ENCODE measurements at regions not wholly inside any gene's neighbourhood (a gene's known extent, or its start where the extent isn't known, plus 50 kb on each side); places are given as distances from the start of the nearest gene placed in this dataset.

- TF ChIP-seq RXRA (IDR thresholded peaks at IDR 0.05): no peak
These were observed 183.8 kb upstream of the KCNK2 start (continued) for GRCh38 chr1:214898718-214899117.

GRCh38 chr1:214899908-214900460, 182.6 kb upstream of the KCNK2 start:
- no peaks in the 10 kb centered on the region for H3K27me3 ChIP-seq (ENCODE audit: control insufficient read depth in 4 of 4, insufficient read depth in 4 of 4, low read length in 3 of 4)
- no peak for DNase-seq (ENCODE audit: low spot score)
- no peak overlapping the region for H3K4me3 ChIP-seq (ENCODE audit: low read depth in 1 of 3, low read length in 3 of 3)
- no peaks in the 10 kb centered on the region for H3K4me1 ChIP-seq (ENCODE audit: control insufficient read depth in 4 of 4, insufficient read depth in 4 of 4, low read length in 3 of 4)
- H3K9ac ChIP-seq (ENCODE audit: low read depth in 1 of 2, low read length in 2 of 2): no peak overlapping the region
- no peaks in the 10 kb centered on the region for H3K36me3 ChIP-seq (ENCODE audit: control insufficient read depth in 4 of 4, insufficient read depth in 3 of 4, low read depth in 1 of 4, low read length in 3 of 4)
- no peak overlapping the region for H3K27ac ChIP-seq (ENCODE audit: low read depth in 1 of 2, low read length in 2 of 2)
- H3K9me3 ChIP-seq (ENCODE audit: control insufficient read depth in 4 of 4, low read length in 3 of 4): peaks cover 0 to 3% (median 0%) of the 10 kb centered on the region in 4 donors
- no peak for TF ChIP-seq TAF1 (conservative IDR thresholded peaks at IDR 0.05)
- no peak for TF ChIP-seq EGR1 (IDR thresholded peaks at IDR 0.05; ENCODE audit: low read depth in 2 of 2)
- TF ChIP-seq SP1 (IDR thresholded peaks at IDR 0.05): no peak
- no peak for TF ChIP-seq HNF4A (conservative IDR thresholded peaks at IDR 0.05)
- no peak for TF ChIP-seq RXRA (IDR thresholded peaks at IDR 0.05)
- no peak for TF ChIP-seq RAD21 (IDR thresholded peaks at IDR 0.05)
- TF ChIP-seq ZBTB33 (IDR thresholded peaks at IDR 0.05): no peak

- WGBS: 58% methylated on average over 4 of the region's 4 CpGs
- Histone ChIP-seq H3K4me1 (ENCODE audit: control insufficient read depth in 4 of 4, insufficient read depth in 4 of 4, low read length in 3 of 4) (no peaks in the 10 kb centered on the region), H3K36me3 (ENCODE audit: control insufficient read depth in 4 of 4, insufficient read depth in 3 of 4, low read depth in 1 of 4, low read length in 3 of 4) (no peaks in the 10 kb centered on the region), H3K9ac (ENCODE audit: low read depth in 1 of 2, low read length in 2 of 2) (no peak overlapping the region), H3K27me3 (ENCODE audit: control insufficient read depth in 4 of 4, insufficient read depth in 4 of 4, low read length in 3 of 4) (no peaks in the 10 kb centered on the region), H3K4me3 (ENCODE audit: low read depth in 1 of 3, low read length in 3 of 3) (no peak overlapping the region), H3K9me3 (ENCODE audit: control insufficient read depth in 4 of 4, low read length in 3 of 4) (peaks cover 0 to 3% (median 0%) of the 10 kb centered on the region in 4 donors), H3K27ac (ENCODE audit: low read depth in 1 of 2, low read length in 2 of 2) (no peak overlapping the region)
- TF ChIP-seq NR2F2 (IDR thresholded peaks at IDR 0.05) (no peak), RAD21 (IDR thresholded peaks at IDR 0.05) (no peak), HNF4G (IDR thresholded peaks at IDR 0.05) (no peak), JUND (IDR thresholded peaks at IDR 0.05) (no peak), HNF4A (conservative IDR thresholded peaks at IDR 0.05) (no peak), TAF1 (conservative IDR thresholded peaks at IDR 0.05) (no peak), ZBTB33 (IDR thresholded peaks at IDR 0.05) (no peak), YY1 (IDR thresholded peaks at IDR 0.05) (no peak), ATF3 (IDR thresholded peaks at IDR 0.05) (no peak)
- TF ChIP-seq, protein P1, sequence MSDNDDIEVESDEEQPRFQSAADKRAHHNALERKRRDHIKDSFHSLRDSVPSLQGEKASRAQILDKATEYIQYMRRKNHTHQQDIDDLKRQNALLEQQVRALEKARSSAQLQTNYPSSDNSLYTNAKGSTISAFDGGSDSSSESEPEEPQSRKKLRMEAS (IDR thresholded peaks at IDR 0.05): no peak
- TF ChIP-seq, protein P2, sequence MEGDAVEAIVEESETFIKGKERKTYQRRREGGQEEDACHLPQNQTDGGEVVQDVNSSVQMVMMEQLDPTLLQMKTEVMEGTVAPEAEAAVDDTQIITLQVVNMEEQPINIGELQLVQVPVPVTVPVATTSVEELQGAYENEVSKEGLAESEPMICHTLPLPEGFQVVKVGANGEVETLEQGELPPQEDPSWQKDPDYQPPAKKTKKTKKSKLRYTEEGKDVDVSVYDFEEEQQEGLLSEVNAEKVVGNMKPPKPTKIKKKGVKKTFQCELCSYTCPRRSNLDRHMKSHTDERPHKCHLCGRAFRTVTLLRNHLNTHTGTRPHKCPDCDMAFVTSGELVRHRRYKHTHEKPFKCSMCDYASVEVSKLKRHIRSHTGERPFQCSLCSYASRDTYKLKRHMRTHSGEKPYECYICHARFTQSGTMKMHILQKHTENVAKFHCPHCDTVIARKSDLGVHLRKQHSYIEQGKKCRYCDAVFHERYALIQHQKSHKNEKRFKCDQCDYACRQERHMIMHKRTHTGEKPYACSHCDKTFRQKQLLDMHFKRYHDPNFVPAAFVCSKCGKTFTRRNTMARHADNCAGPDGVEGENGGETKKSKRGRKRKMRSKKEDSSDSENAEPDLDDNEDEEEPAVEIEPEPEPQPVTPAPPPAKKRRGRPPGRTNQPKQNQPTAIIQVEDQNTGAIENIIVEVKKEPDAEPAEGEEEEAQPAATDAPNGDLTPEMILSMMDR (IDR thresholded peaks at IDR 0.05; ENCODE audit: low read depth, low read length, missing input control): no peak
- TF ChIP-seq, protein P3, sequence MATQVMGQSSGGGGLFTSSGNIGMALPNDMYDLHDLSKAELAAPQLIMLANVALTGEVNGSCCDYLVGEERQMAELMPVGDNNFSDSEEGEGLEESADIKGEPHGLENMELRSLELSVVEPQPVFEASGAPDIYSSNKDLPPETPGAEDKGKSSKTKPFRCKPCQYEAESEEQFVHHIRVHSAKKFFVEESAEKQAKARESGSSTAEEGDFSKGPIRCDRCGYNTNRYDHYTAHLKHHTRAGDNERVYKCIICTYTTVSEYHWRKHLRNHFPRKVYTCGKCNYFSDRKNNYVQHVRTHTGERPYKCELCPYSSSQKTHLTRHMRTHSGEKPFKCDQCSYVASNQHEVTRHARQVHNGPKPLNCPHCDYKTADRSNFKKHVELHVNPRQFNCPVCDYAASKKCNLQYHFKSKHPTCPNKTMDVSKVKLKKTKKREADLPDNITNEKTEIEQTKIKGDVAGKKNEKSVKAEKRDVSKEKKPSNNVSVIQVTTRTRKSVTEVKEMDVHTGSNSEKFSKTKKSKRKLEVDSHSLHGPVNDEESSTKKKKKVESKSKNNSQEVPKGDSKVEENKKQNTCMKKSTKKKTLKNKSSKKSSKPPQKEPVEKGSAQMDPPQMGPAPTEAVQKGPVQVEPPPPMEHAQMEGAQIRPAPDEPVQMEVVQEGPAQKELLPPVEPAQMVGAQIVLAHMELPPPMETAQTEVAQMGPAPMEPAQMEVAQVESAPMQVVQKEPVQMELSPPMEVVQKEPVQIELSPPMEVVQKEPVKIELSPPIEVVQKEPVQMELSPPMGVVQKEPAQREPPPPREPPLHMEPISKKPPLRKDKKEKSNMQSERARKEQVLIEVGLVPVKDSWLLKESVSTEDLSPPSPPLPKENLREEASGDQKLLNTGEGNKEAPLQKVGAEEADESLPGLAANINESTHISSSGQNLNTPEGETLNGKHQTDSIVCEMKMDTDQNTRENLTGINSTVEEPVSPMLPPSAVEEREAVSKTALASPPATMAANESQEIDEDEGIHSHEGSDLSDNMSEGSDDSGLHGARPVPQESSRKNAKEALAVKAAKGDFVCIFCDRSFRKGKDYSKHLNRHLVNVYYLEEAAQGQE (IDR thresholded peaks at IDR 0.05): no peak
- no peak for DNase-seq (ENCODE audit: low spot score)
These were observed 181.9 kb upstream of the KCNK2 start for GRCh38 chr1:214900590-214900989.

All from liver (tissue), 8 donors.